Breast epithelium (tissue), 4 donors: ENCODE measurements at regions not wholly inside any gene's neighbourhood (a gene's known extent, or its start where the extent isn't known, plus 50 kb on each side); places are given as distances from the start of the nearest gene placed in this dataset.

Experiments
- DNase-seq, 2 donors: peaks; one replicate each; pipeline ENCODE4 v3.0.0-alpha.2; 2019; ENCODE audit warnings: low spot score in 2 of 2
- H3K27ac ChIP-seq, 2 donors: fragments of 200-600 bp; sonication (generic) in 1 of 2; one replicate each; pipeline ENCODE4 v1.5.1; 2016 to 2019; ENCODE audit warnings: mild to moderate bottlenecking in 1 of 2
- H3K27me3 ChIP-seq, 2 donors: fragments of 200-600 bp; sonication (generic) in 1 of 2; one replicate each; pipeline versions ENCODE4 v1.5.1 to v1.6.0; 2017 to 2019; ENCODE audit warnings: control low read depth in 1 of 2, mild to moderate bottlenecking in 1 of 2
- H3K36me3 ChIP-seq: fragments of 200-600 bp; one replicate; pipeline ENCODE4 v1.5.1; 2019
- H3K4me1 ChIP-seq, 2 donors: fragments of 200-600 bp; sonication (generic); one replicate each; pipeline ENCODE4 v1.5.1; 2016 to 2019; ENCODE audit warnings: control low read depth in 1 of 2
- H3K4me3 ChIP-seq, 3 donors: fragments of 200-600 bp; sonication (generic); 1 replicate in 2 of 3; 2 replicates in 1 of 3; pipeline ENCODE4 v1.5.1; 2016 to 2019; ENCODE audit warnings: mild to moderate bottlenecking in 3 of 3, moderate library complexity in 2 of 3
- H3K9me3 ChIP-seq, 2 donors: fragments of 200-600 bp; sonication (generic) in 1 of 2; one replicate each; pipeline ENCODE4 v1.5.1; 2016 to 2019; ENCODE audit warnings: control low read depth in 1 of 2
- CTCF ChIP-seq, 3 donors: fragments of 450-650 bp; IDR thresholded peaks; one replicate each; pipeline ENCODE4 v1.5.1; 2016 to 2017; ENCODE audit warnings: antibody characterized with exemption in 3 of 3, mild to moderate bottlenecking in 3 of 3, moderate library complexity in 3 of 3
- POLR2A ChIP-seq: fragments of 450-650 bp; IDR thresholded peaks from one replicate; pipeline ENCODE4 v1.6.1; 2016; ENCODE audit warnings: antibody characterized with exemption, mild to moderate bottlenecking, moderate library complexity
- POLR2AphosphoS5 ChIP-seq, 3 donors: sonication (generic); formaldehyde crosslinking; IDR thresholded peaks; one replicate each; pipeline ENCODE4 v1.6.1; 2017; ENCODE audit warnings: antibody characterized with exemption in 3 of 3
- intact Hi-C: fragments of 100-400 bp; cut with DNase I; formaldehyde crosslinking; loops from one replicate; pipeline ENCODE4 v1.15.1; 2023; ENCODE audit warnings: low total_unique reads

DNA sequence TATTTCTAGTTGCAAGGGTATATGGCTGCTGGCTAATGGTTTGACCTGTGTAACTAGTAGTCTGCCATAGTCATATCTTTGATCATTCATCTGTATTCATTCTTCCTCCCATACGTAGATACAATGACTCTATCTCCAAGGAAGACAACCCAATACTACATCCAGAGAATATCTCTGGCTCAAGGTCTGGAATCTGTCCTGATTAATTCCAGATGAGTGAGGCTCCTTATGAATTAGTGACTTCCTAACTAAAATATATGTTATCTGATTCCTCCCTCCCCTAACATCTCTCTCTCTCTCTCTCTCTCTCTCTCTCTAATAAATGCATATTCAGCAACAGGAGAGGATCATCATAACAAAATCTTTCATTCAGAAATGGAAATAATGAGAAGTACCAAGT lies 641.5 kb downstream of the FAT4 start:
- TF ChIP-seq POLR2A (no peak), CTCF (IDR thresholded peaks at IDR 0.05) (no peak), POLR2AphosphoS5 (IDR thresholded peaks at IDR 0.05) (no peak)
- Histone ChIP-seq H3K27me3 (no peaks in the 10 kb centered on the region), H3K36me3 (no peaks in the 10 kb centered on the region), H3K4me3 (no peak overlapping the region), H3K4me1 (no peaks in the 10 kb centered on the region), H3K27ac (no peak overlapping the region), H3K9me3 (peaks cover 0 to 3% of the 10 kb centered on the region in 2 donors)
- no peak for DNase-seq
- intact Hi-C loops, result no loop called here

DNA sequence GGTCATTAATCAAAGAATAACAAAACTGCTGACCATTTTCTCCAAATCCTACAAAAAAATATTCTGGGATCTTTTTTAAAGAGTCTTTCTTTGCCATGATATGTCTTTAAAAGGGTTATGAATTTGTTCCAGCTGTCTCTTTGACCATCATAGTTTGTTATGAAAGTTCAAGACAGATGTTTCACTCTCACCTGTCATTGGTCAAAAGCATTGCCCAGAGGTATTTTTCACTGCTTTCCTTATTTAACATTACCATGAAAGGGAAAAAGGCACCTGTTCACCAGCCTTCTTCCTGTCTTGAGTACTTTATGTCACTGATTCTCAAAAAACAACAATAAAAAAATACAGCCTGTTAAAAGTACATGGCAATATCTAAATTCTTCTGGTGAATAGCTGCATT lies 643.8 kb downstream of the FAT4 start:
- Histone ChIP-seq H3K4me3 (no peak overlapping the region), H3K4me1 (no peaks in the 10 kb centered on the region), H3K9me3 (peaks cover 6 to 9% of the 10 kb centered on the region in 2 donors), H3K36me3 (no peaks in the 10 kb centered on the region), H3K27ac (no peak overlapping the region), H3K27me3 (no peaks in the 10 kb centered on the region)
- DNase-seq, result no peak
- TF ChIP-seq POLR2A (no peak), CTCF (IDR thresholded peaks at IDR 0.05) (no peak), POLR2AphosphoS5 (IDR thresholded peaks at IDR 0.05) (no peak)
- intact Hi-C loops, result no loop called here

DNA sequence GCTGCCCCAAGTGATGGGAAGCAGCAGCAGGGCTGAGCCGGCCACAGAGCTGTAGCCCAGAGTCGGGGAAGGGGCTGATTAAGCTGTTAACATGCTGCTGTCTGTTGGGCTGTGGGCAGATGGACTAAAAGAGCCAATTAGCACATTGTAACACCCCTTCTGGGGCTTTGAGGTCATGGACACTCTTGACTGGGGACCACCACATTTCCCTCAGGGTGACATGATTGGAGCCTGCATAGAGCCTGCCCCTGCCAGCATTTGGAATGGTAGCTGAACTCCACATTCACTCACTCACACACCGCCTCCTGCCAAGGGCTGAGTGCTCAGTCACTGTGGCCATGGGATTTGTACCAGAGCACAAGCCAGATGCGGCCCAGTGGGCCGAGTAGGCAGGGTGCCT lies 646.9 kb downstream of the FAT4 start:
- no peak for DNase-seq
- Histone ChIP-seq H3K27me3 (no peaks in the 10 kb centered on the region), H3K4me1 (no peaks in the 10 kb centered on the region), H3K36me3 (peaks cover 5% of the 10 kb centered on the region), H3K4me3 (no peak overlapping the region), H3K27ac (no peak overlapping the region), H3K9me3 (peaks cover 6 to 9% of the 10 kb centered on the region in 2 donors)
- TF ChIP-seq CTCF (IDR thresholded peaks at IDR 0.05) (no peak), POLR2AphosphoS5 (IDR thresholded peaks at IDR 0.05) (no peak)
- intact Hi-C loops, result no loop called here

GRCh38 chr4:125975861-125976397 lies 661.2 kb downstream of the FAT4 start:
- no peaks in the 10 kb centered on the region for H3K4me1 ChIP-seq
- H3K27ac ChIP-seq, result no peak overlapping the region
- no peak for DNase-seq
- TF ChIP-seq POLR2AphosphoS5 (IDR thresholded peaks at IDR 0.05), result no peak
- no peak for TF ChIP-seq POLR2A
- TF ChIP-seq CTCF (IDR thresholded peaks at IDR 0.05), result no peak
- intact Hi-C loops, result no loop called here
- no peak overlapping the region for H3K4me3 ChIP-seq
- H3K27me3 ChIP-seq, result no peaks in the 10 kb centered on the region
- no peaks in the 10 kb centered on the region for H3K36me3 ChIP-seq
- peaks cover 0 to under 1% of the 10 kb centered on the region in 2 donors for H3K9me3 ChIP-seq

DNA sequence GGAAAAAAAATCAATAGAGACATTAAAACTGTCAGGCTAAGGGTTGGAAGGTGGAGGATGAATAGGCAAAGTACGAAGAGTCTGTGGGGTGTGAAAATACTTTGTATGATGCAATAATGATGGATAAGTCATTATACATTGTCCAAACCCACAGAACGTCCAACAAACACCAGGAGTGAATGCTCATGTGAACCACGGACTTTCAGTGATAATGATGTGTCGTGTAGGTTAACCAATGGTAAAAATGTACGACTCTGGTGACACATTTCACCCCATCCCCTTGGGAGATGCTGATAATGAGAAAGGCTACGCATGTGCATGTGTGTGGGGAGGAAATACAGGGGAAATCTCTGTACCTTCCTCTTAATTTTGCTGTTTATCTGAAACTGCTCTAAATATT lies 665.2 kb downstream of the FAT4 start:
- intact Hi-C loops, result no loop called here
- no peak for DNase-seq

More for the DNA sequence above, 665.2 kb downstream of the FAT4 start:
- Histone ChIP-seq H3K9me3 (no peaks in the 10 kb centered on the region), H3K4me3 (no peak overlapping the region), H3K4me1 (no peaks in the 10 kb centered on the region), H3K36me3 (no peaks in the 10 kb centered on the region), H3K27ac (no peak overlapping the region), H3K27me3 (no peaks in the 10 kb centered on the region)
- no peak for TF ChIP-seq POLR2A
- no peak for TF ChIP-seq CTCF (IDR thresholded peaks at IDR 0.05)
